ENCODE measurements at regions not wholly inside any gene's neighbourhood (a gene's known extent, or its start where the extent isn't known, plus 50 kb on each side); places are given as distances from the start of the nearest gene placed in this dataset.
A peak's percentile ranks its signal among the peaks of the same experiment; 100 is the strongest.

DNA sequence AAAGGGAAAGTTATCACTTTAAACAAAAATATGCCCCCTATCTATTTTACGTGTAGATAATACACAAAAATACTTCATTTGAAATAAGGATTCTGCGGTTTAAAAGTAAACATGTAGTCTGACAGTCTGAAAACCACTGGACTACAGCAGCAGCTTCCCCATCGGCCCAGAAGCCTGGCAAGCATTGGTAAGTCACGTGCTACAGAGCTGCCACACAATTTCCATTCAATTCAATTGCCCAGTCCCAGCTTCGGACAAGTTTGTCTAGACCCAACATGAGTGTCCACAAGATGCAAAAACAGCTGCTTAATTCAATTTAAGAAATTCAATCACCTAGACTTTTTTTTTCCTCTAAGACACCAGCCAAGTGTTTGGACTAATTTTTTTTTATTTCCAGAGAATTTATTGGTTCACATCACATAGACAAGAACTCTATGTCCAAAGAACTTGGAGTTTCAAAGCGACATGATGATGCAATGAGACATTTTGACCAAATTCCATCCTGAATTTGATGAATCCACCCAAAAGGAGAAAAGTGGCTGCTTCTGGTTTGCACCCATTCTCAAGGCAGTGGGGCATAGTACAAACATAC, 458.9 kb downstream of the COG6 start:
- no peak for DNase-seq (ENCODE audit: low read depth)
- H3K27me3 ChIP-seq (ENCODE audit: control insufficient read depth, insufficient read depth, low read length): no peaks in the 10 kb centered on the region
- H3K36me3 ChIP-seq (ENCODE audit: control insufficient read depth, insufficient read depth, low read length): no peaks in the 10 kb centered on the region
- no peak overlapping the region for H3K4me3 ChIP-seq (ENCODE audit: low read depth, low read length)
- TF ChIP-seq CTCF (IDR thresholded peaks at IDR 0.05; ENCODE audit: insufficient read depth, low read length, poor library complexity, severe bottlenecking): no peak

DNA sequence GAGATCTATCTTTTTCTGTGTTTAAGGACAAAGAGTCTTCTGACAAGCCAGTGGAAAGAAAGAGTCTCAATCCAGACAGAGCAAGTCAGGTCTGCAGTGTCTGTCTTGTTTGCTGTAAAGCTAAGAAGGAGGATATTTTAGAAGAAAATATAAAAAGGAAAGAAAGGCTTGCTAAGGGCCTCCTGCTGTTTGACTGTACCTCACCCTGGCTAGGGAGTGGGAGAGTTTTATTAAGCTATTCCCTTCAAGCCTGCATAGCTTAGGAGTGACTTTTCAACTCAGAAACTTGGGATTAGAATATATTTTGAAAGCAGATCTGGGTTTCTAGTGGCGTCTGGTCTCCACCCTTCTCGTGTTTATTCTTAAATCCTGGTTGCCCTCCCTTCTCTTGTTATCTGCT, 460.0 kb downstream of the COG6 start:
- no peaks in the 10 kb centered on the region for H3K27me3 ChIP-seq (ENCODE audit: control insufficient read depth, insufficient read depth, low read length)
- no peak for DNase-seq (ENCODE audit: low read depth)
- H3K4me3 ChIP-seq (ENCODE audit: low read depth, low read length): no peak overlapping the region
- no peak for TF ChIP-seq CTCF (IDR thresholded peaks at IDR 0.05; ENCODE audit: insufficient read depth, low read length, poor library complexity, severe bottlenecking)
- H3K36me3 ChIP-seq (ENCODE audit: control insufficient read depth, insufficient read depth, low read length): no peaks in the 10 kb centered on the region

GRCh38 chr13:40116008-40116407, 460.5 kb downstream of the COG6 start:
- H3K4me3 ChIP-seq (ENCODE audit: low read depth, low read length): no peak overlapping the region
- peak; percentile 76 for DNase-seq (ENCODE audit: low read depth)
- no peak for TF ChIP-seq CTCF (IDR thresholded peaks at IDR 0.05; ENCODE audit: insufficient read depth, low read length, poor library complexity, severe bottlenecking)

DNA sequence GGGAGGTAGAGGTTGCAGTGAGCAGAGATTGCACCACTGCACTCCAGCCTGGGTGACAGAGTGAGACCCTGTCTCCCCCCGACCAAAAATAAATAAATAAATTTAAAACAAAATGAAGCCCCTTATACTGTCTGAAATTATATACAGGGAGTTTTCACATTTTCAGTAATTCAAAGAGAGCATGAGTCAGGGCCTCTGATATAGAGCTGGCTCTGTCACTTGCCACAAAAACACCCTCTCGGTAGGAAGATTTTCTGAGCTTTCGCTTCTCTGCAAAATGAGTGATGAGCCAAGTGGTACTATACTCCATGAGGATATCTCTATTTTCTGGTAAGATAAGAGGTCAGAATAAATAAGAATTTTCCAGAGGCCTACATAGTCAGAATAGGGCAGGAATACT, 462.9 kb downstream of the COG6 start:
- Histone ChIP-seq H3K4me3 (ENCODE audit: low read depth, low read length) (no peak overlapping the region), H3K27me3 (ENCODE audit: control insufficient read depth, insufficient read depth, low read length) (no peaks in the 10 kb centered on the region), H3K36me3 (ENCODE audit: control insufficient read depth, insufficient read depth, low read length) (no peaks in the 10 kb centered on the region)
- DNase-seq (ENCODE audit: low read depth): no peak
- TF ChIP-seq CTCF (IDR thresholded peaks at IDR 0.05; ENCODE audit: insufficient read depth, low read length, poor library complexity, severe bottlenecking): no peak

More at GRCh38 chr13:40116008-40116407, 460.5 kb downstream of the COG6 start:
- H3K27me3 ChIP-seq (ENCODE audit: control insufficient read depth, insufficient read depth, low read length): no peaks in the 10 kb centered on the region
- H3K36me3 ChIP-seq (ENCODE audit: control insufficient read depth, insufficient read depth, low read length): no peaks in the 10 kb centered on the region

GRCh38 chr13:40119852-40120251, 464.4 kb downstream of the COG6 start:
- no peak for TF ChIP-seq CTCF (IDR thresholded peaks at IDR 0.05; ENCODE audit: insufficient read depth, low read length, poor library complexity, severe bottlenecking)

DNA sequence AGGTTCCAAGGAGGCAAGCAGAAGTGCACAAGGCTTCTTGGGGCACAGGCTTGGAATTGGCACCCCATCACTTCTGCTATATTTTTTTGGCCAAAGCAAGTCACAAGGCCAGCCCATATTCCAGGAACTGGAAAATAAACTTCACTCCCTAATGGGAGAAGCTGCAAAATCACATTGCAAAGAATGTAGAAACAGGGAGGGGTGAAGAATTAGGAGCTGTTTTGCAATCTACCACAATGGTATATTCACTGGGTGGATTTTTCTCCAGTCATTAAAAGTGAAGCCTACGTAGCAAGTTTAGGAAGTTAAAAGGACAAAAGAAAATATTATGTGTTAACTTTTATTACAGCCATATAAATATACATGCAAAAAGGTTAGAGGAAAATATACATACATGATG, 464.8 kb downstream of the COG6 start:
- H3K36me3 ChIP-seq (ENCODE audit: control insufficient read depth, insufficient read depth, low read length): no peaks in the 10 kb centered on the region
- H3K4me3 ChIP-seq (ENCODE audit: low read depth, low read length): no peak overlapping the region
- no peaks in the 10 kb centered on the region for H3K27me3 ChIP-seq (ENCODE audit: control insufficient read depth, insufficient read depth, low read length)
- DNase-seq (ENCODE audit: low read depth): no peak
- no peak for TF ChIP-seq CTCF (IDR thresholded peaks at IDR 0.05; ENCODE audit: insufficient read depth, low read length, poor library complexity, severe bottlenecking)

More at GRCh38 chr13:40119852-40120251, 464.4 kb downstream of the COG6 start:
- Histone ChIP-seq H3K27me3 (ENCODE audit: control insufficient read depth, insufficient read depth, low read length) (no peaks in the 10 kb centered on the region), H3K36me3 (ENCODE audit: control insufficient read depth, insufficient read depth, low read length) (no peaks in the 10 kb centered on the region), H3K4me3 (ENCODE audit: low read depth, low read length) (no peak overlapping the region)
- no peak for DNase-seq (ENCODE audit: low read depth)

Measured in kidney epithelial cell (primary cell).